GM12874 (cell line): ENCODE measurements at regions not wholly inside any gene's neighbourhood (a gene's known extent, or its start where the extent isn't known, plus 50 kb on each side); places are given as distances from the start of the nearest gene placed in this dataset.

Experiments used
- CTCF ChIP-seq: IDR thresholded peaks from 2 replicates; pipeline ENCODE4 v1.5.1; 2011; ENCODE audit warnings: low read depth, mild to moderate bottlenecking, control low read depth, low read length, moderate library complexity; ENCODE audit not compliant: insufficient read depth

GRCh38 chr2:242058116-242058680, 188.7 kb downstream of the RTP5 start:
- no peak for TF ChIP-seq CTCF

- TF ChIP-seq CTCF: no peak
Observed at GRCh38 chr2:242059566-242059965, 190.0 kb downstream of the RTP5 start.

GRCh38 chr2:242060212-242060835, 190.8 kb downstream of the RTP5 start:
- TF ChIP-seq CTCF: no peak

- no peak for TF ChIP-seq CTCF
Observed at GRCh38 chr2:242063436-242063835, 193.9 kb downstream of the RTP5 start.

GRCh38 chr2:242063850-242064249, 194.3 kb downstream of the RTP5 start:
- TF ChIP-seq CTCF: no peak

GRCh38 chr2:242064364-242065250, 195.1 kb downstream of the RTP5 start:
- no peak for TF ChIP-seq CTCF

GRCh38 chr2:242065426-242065825, 195.9 kb downstream of the RTP5 start:
- no peak for TF ChIP-seq CTCF
